Keratinocyte (primary cell): ENCODE measurements at regions not wholly inside any gene's neighbourhood (a gene's known extent, or its start where the extent isn't known, plus 50 kb on each side); places are given as distances from the start of the nearest gene placed in this dataset.
"Not testable (repeated sequence)": the region's sequence is repeated elsewhere in the genome, so short reads cannot be mapped to it uniquely, and the experiment has no call there.

Experiments used
- CTCF ChIP-seq, 3 experiments: IDR thresholded peaks in 1 of 3; conservative IDR thresholded peaks in 1 of 3; optimal IDR thresholded peaks in 1 of 3; 2 replicates in 2 of 3; 3 replicates in 1 of 3; pipeline versions ENCODE3 to v1.5.1; 2011; ENCODE audit warnings: low read length in 3 of 3, mild to moderate bottlenecking in 3 of 3, moderate library complexity in 2 of 3, control low read depth in 1 of 3, inconsistent platforms in 1 of 3; ENCODE audit not compliant: insufficient read depth in 2 of 3; ENCODE audit errors: extremely low read depth in 1 of 3
- EZH2 ChIP-seq: IDR thresholded peaks from one replicate; pipeline ENCODE4 v1.6.1; 2012; ENCODE audit warnings: inconsistent platforms, mild to moderate bottlenecking, low read length, moderate library complexity

GRCh38 chr6:57971956-57972355 is 654.5 kb downstream of the PRIM2 start:
- not testable (repeated sequence) for TF ChIP-seq CTCF (optimal IDR thresholded peaks at IDR 0.05 in 1 of 3, IDR thresholded peaks at IDR 0.05 in 1 of 3, conservative IDR thresholded peaks at IDR 0.05 in 1 of 3; ENCODE audit: extremely low read depth in 1 of 3, insufficient read depth in 2 of 3, low read length in 3 of 3); EZH2
